Naive thymus-derived CD4-positive, alpha-beta T cell (primary cell): ENCODE measurements at regions not wholly inside any gene's neighbourhood (a gene's known extent, or its start where the extent isn't known, plus 50 kb on each side); places are given as distances from the start of the nearest gene placed in this dataset.
"Not testable (repeated sequence)": the region's sequence is repeated elsewhere in the genome, so short reads cannot be mapped to it uniquely, and the experiment has no call there.

Experiments used
- ATAC-seq: fragments of 150-1000 bp; cut with Tn5 transposase; 2 replicates; pipeline ENCODE4 v1.10.0; 2021; ENCODE audit warnings: mild to moderate bottlenecking, moderate library complexity
- CTCF ChIA-PET: fragments of 350-600 bp; sonication (Branson Sonifier 250); formaldehyde crosslinking; loops from one replicate; lab custom pipeline; 2021; ENCODE audit warnings: antibody characterized with exemption; lab: Charles Lee
- POLR2A ChIA-PET: fragments of 350-600 bp; sonication (Branson Sonifier 250); formaldehyde crosslinking; loops from one replicate; lab custom pipeline; 2021; ENCODE audit warnings: antibody characterized with exemption, inconsistent platforms; lab: Charles Lee
- DNase-seq, 9 donors: peaks; one replicate each; pipeline versions ENCODE4 v3.0.0 to v3.0.0-alpha.2; 2020 to 2022; ENCODE audit warnings: mixed read lengths in 1 of 9
- H3K27ac ChIP-seq: one replicate; pipeline ENCODE4 v1.7.0; 2013; ENCODE audit warnings: mild to moderate bottlenecking, low read depth, low read length, moderate library complexity
- H3K27me3 ChIP-seq, 2 donors: one replicate each; pipeline ENCODE4 v1.7.0; 2013; ENCODE audit warnings: low read length in 2 of 2, mild to moderate bottlenecking in 2 of 2, moderate library complexity in 2 of 2; ENCODE audit not compliant: control insufficient read depth in 2 of 2, insufficient read depth in 2 of 2
- H3K36me3 ChIP-seq, 3 experiments: 1 replicate in 2 of 3; 2 replicates in 1 of 3; pipeline ENCODE4 v1.7.0; 2013; ENCODE audit warnings: low read length in 3 of 3, mild to moderate bottlenecking in 3 of 3, moderate library complexity in 1 of 3; ENCODE audit not compliant: insufficient read depth in 3 of 3, control insufficient read depth in 2 of 3
- H3K4me1 ChIP-seq, 2 donors: one replicate each; pipeline ENCODE4 v1.7.0; 2013; ENCODE audit warnings: low read length in 2 of 2, mild to moderate bottlenecking in 2 of 2, moderate library complexity in 1 of 2; ENCODE audit not compliant: control insufficient read depth in 2 of 2, insufficient read depth in 2 of 2
- H3K4me3 ChIP-seq: 2 replicates; pipeline ENCODE4 v1.7.0; 2013; ENCODE audit warnings: mild to moderate bottlenecking, low read length
- H3K9me3 ChIP-seq, 3 experiments: 1 replicate in 2 of 3; 2 replicates in 1 of 3; pipeline ENCODE4 v1.7.0; 2013; ENCODE audit warnings: low read length in 3 of 3; ENCODE audit not compliant: control insufficient read depth in 2 of 3
- H3K27ac Mint-ChIP-seq, 9 donors: one replicate each; pipeline ENCODE4 v1.8.0; 2020 to 2022; ENCODE audit warnings: mixed read lengths in 9 of 9, mild to moderate bottlenecking in 8 of 9, moderate library complexity in 5 of 9, inconsistent platforms in 2 of 9
- H3K27me3 Mint-ChIP-seq, 5 donors: one replicate each; pipeline ENCODE4 v1.8.0; 2021 to 2022; ENCODE audit warnings: mixed read lengths in 5 of 5, mild to moderate bottlenecking in 1 of 5
- H3K36me3 Mint-ChIP-seq, 5 donors: one replicate each; pipeline ENCODE4 v1.8.0; 2020 to 2022; ENCODE audit warnings: mixed read lengths in 5 of 5, mild to moderate bottlenecking in 3 of 5, inconsistent platforms in 1 of 5
- H3K4me1 Mint-ChIP-seq, 7 donors: one replicate each; pipeline ENCODE4 v1.8.0; 2020 to 2022; ENCODE audit warnings: mixed read lengths in 7 of 7, mild to moderate bottlenecking in 3 of 7, inconsistent platforms in 1 of 7
- H3K4me3 Mint-ChIP-seq, 10 donors: one replicate each; pipeline ENCODE4 v1.8.0; 2020 to 2022; ENCODE audit warnings: mild to moderate bottlenecking in 10 of 10, mixed read lengths in 10 of 10, moderate library complexity in 6 of 10, inconsistent platforms in 2 of 10
- H3K9me3 Mint-ChIP-seq, 11 donors: one replicate each; pipeline ENCODE4 v1.8.0; 2020 to 2022; ENCODE audit warnings: mixed read lengths in 11 of 11, mild to moderate bottlenecking in 4 of 11, inconsistent platforms in 1 of 11, moderate library complexity in 1 of 11
- intact Hi-C, 2 donors: fragments of 100-400 bp; cut with micrococcal nuclease; formaldehyde crosslinking; loops; one replicate each; pipeline ENCODE4 v1.15.1; 2023

DNA sequence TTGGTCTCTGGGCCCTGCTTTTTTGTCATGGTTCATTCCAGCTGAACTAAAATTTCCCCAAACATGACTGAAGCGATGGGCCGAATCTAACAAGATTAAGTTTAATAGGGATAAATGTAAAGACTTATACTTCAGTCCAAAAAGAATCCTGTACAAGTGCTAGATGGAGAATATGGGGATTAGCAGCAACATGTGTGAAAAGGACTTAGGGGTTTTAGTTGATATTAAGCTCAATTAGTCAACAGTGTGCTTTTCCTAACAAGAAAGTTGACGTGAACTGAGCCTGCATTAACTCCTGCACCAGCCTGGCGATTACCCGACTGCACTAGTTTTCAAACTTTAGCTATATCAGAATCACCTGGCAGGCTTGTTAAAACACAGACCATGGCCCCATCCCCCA, 61.0 kb upstream of the BBX start:
- H3K4me1 Mint-ChIP-seq = no peaks in the 10 kb centered on the region
- CTCF ChIA-PET = interaction anchor here (0.9 kb wide), 1 partner anchor 41 kb away, joined by 6 read pairs; no protein-coding TSS in a partner anchor
- no peaks in the 10 kb centered on the region for H3K36me3 Mint-ChIP-seq
- H3K27ac Mint-ChIP-seq = no peak overlapping the region
- POLR2A ChIA-PET = no interaction called here
- intact Hi-C loops = no loop called here
- no peak for DNase-seq
- peaks cover 0 to 10% (median 6%) of the 10 kb centered on the region in 5 donors for H3K27me3 Mint-ChIP-seq
- Histone ChIP-seq H3K27ac (no peak overlapping the region), H3K9me3 (no peaks in the 10 kb centered on the region), H3K36me3 (no peaks in the 10 kb centered on the region), H3K4me3 (no peak overlapping the region), H3K4me1 (no peaks in the 10 kb centered on the region), H3K27me3 (no peaks in the 10 kb centered on the region)
- ATAC-seq = no peak
- H3K9me3 Mint-ChIP-seq = peaks cover 0 to 5% (median 0%) of the 10 kb centered on the region in 11 donors
- H3K4me3 Mint-ChIP-seq = no peak overlapping the region

DNA sequence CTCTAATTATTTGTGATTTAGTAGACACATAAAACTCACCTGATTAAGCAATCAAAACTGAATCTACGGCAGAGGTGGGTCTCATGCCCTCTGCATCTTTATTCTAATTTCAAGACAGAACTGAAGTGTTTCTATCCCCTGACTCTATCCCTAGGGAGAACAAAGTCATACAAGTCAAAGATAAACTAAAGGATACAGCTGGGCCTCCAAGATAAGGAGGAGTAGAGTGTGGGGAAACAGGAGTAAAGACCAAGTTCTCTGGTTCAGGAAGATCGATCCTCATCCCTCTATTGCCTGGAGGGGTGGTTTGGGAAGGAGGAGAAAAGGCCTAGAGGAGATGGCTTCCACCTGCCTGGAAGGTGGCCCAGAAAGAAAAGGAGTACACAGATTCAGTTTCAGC, 58.7 kb upstream of the BBX start:
- no peak for DNase-seq

DNA sequence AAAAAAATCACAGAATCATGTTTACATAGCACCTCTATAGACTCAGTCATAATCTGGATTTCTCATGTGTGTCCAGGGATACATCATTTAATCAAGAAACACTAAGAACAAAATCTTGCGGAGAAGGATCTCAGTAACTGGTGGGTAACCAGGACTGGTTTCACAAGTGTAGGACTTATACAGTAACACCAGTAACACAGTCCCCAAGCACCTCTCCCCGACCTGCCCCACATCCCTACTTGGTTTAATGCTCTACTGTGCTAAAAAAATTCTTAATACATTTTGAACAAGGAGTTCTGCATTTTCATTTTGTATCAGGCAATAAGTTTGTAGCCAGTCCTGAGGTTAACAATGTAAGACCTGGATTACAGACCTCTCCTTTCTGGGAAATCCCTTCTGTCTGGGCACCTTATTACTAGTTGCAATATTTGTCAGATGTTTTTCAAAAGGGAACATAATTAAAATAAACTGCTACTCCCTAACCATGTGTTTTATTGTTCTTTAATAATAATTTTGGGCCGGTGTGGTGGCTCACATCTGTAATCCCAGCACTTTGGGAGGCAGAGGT, 57.6 kb upstream of the BBX start:
- H3K9me3 ChIP-seq = no peaks in the 10 kb centered on the region
- peaks cover 0 to 26% (median 18%) of the 10 kb centered on the region in 5 donors for H3K27me3 Mint-ChIP-seq
- no peaks in the 10 kb centered on the region for H3K4me1 ChIP-seq
- intact Hi-C loops = no loop called here
- no peak overlapping the region for H3K27ac ChIP-seq
- ChIA-PET CTCF (interaction anchor here (0.6 kb wide), 1 partner anchor 957 kb away, joined by 7 read pairs; no protein-coding TSS in a partner anchor), POLR2A (no interaction called here)
- H3K36me3 Mint-ChIP-seq = peaks cover 0 to 8% (median 0%) of the 10 kb centered on the region in 5 donors
- no peak overlapping the region for H3K27ac Mint-ChIP-seq
- no peak overlapping the region for H3K4me3 Mint-ChIP-seq
- H3K27me3 ChIP-seq = no peaks in the 10 kb centered on the region
- no peaks in the 10 kb centered on the region for H3K36me3 ChIP-seq
- H3K9me3 Mint-ChIP-seq = peaks cover 0 to 3% (median 0%) of the 10 kb centered on the region in 11 donors
- ATAC-seq = no peak
- no peak for DNase-seq
- no peak overlapping the region for H3K4me3 ChIP-seq
- no peaks in the 10 kb centered on the region for H3K4me1 Mint-ChIP-seq

More for the DNA sequence above, 58.7 kb upstream of the BBX start:
- CTCF ChIA-PET = no interaction called here
- H3K4me1 ChIP-seq = no peaks in the 10 kb centered on the region
- no peaks in the 10 kb centered on the region for H3K27me3 ChIP-seq
- Mint-ChIP-seq H3K36me3 (peaks cover 0 to 2% (median 0%) of the 10 kb centered on the region in 5 donors), H3K4me3 (no peak overlapping the region), H3K27ac (no peak overlapping the region), H3K9me3 (peaks cover 0 to 3% (median 0%) of the 10 kb centered on the region in 11 donors), H3K27me3 (peaks cover 0 to 20% (median 10%) of the 10 kb centered on the region in 5 donors), H3K4me1 (no peaks in the 10 kb centered on the region)
- H3K27ac ChIP-seq = no peak overlapping the region
- intact Hi-C loops = no loop called here
- H3K4me3 ChIP-seq = no peak overlapping the region
- POLR2A ChIA-PET = no interaction called here
- no peaks in the 10 kb centered on the region for H3K9me3 ChIP-seq
- H3K36me3 ChIP-seq = no peaks in the 10 kb centered on the region
- ATAC-seq = no peak

DNA sequence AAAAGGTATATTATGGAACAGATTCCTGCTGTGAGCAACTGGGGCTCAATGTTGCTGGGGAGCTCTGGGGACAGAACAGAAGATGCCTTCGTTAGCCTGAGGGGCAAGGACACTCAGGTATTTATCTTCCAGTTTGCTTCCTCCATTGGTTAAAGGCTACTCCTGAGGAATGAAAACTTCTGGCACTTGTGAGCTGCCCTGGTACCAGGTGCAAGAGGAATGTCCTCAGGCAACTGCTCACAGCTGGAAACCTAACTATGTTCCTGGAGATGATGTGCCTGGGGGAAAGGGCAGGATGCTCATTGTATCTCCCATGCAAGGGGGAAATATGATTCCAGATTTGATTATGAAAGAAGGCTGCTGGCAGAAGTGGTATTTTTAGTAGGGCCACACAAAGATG, 54.0 kb upstream of the BBX start:
- Histone ChIP-seq H3K9me3 (no peaks in the 10 kb centered on the region), H3K4me1 (no peaks in the 10 kb centered on the region), H3K27ac (no peak overlapping the region), H3K36me3 (no peaks in the 10 kb centered on the region), H3K27me3 (no peaks in the 10 kb centered on the region), H3K4me3 (no peak overlapping the region)
- no peaks in the 10 kb centered on the region for H3K4me1 Mint-ChIP-seq
- no peak overlapping the region for H3K4me3 Mint-ChIP-seq
- ChIA-PET CTCF (interaction anchor here (0.8 kb wide), 1 partner anchor 9 kb away, joined by 4 read pairs; no protein-coding TSS in a partner anchor), POLR2A (no interaction called here)
- peaks cover 0 to 8% (median 0%) of the 10 kb centered on the region in 5 donors for H3K36me3 Mint-ChIP-seq
- intact Hi-C loops = no loop called here
- no peak overlapping the region for H3K27ac Mint-ChIP-seq
- peaks cover 0 to 21% (median 10%) of the 10 kb centered on the region in 11 donors for H3K9me3 Mint-ChIP-seq
- peaks cover 10 to 40% (median 25%) of the 10 kb centered on the region in 5 donors for H3K27me3 Mint-ChIP-seq
- ATAC-seq (no peak), DNase-seq (no peak)

DNA sequence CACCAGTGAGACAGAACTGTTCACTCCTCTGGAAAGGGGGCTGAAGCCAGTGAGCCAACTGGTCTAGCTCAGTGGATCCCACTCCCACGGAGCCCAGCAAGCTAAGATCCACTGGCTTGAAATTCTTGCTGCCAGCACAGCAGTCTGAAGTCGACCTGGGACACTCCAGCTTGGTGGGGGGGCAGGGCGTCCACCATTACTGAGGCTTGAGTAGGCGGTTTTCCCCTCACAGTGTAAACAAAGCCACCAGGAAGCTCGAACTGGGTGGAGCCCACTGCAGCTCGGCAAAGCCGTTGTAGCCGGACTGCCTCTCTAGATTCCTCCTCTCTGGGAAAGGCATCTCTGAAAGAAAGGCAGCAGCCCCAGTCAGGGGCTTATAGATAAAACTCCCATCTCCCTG, 52.3 kb upstream of the BBX start:
- DNase-seq = not testable (repeated sequence)

More for the DNA sequence above, 52.3 kb upstream of the BBX start:
- Mint-ChIP-seq H3K27me3 (peaks cover 10 to 35% (median 23%) of the 10 kb centered on the region in 5 donors), H3K9me3 (peaks cover 6 to 34% (median 11%) of the 10 kb centered on the region in 11 donors)
- ATAC-seq, H3K4me3 Mint-ChIP-seq, H3K4me3 ChIP-seq, H3K36me3 ChIP-seq, POLR2A ChIA-PET, H3K27ac Mint-ChIP-seq, H3K27ac ChIP-seq, H3K36me3 Mint-ChIP-seq, CTCF ChIA-PET, H3K27me3 ChIP-seq, H3K9me3 ChIP-seq, intact Hi-C loops, H3K4me1 ChIP-seq, H3K4me1 Mint-ChIP-seq: not testable (repeated sequence)
